ENCODE measurements at regions not wholly inside any gene's neighbourhood (a gene's known extent, or its start where the extent isn't known, plus 50 kb on each side); places are given as distances from the start of the nearest gene placed in this dataset.
"Not testable (repeated sequence)": the region's sequence is repeated elsewhere in the genome, so short reads cannot be mapped to it uniquely, and the experiment has no call there.

DNA sequence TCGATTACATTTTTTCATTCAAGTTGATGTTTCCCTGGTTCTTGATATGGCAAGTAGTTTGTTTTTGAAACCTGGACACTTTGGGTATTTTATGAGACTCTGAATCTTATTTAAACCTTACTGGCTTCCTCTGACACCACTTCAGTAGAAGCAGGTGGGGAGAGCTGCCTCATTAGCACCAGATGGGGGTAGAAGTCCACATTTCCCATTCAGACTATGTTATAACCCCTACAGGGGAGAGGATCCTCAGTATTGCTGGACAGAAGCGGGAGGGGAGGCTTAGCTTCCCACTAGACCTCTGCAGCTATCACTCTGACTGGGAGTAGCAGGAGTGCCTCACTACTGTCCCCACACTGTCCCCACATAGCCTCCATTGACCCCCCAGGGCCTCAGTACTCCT is 145.3 kb upstream of the SLC35G4 start:
- ATAC-seq (no peak), DNase-seq (no peak)
- Histone ChIP-seq H3K36me3 (no peaks in the 10 kb centered on the region), H3K9me3 (peaks cover 0 to 4% (median 0%) of the 10 kb centered on the region in 12 donors), H3K27me3 (peaks cover 0 to 5% (median 0%) of the 10 kb centered on the region in 9 donors), H3K4me3 (no peak overlapping the region), H3K4me1 (no peaks in the 10 kb centered on the region), H3K27ac (no peak overlapping the region)
- intact Hi-C loops (cut with DNase I) = no loop called here
- TF ChIP-seq POLR2A (IDR thresholded peaks at IDR 0.05) = no peak
- TF ChIP-seq, protein P1, sequence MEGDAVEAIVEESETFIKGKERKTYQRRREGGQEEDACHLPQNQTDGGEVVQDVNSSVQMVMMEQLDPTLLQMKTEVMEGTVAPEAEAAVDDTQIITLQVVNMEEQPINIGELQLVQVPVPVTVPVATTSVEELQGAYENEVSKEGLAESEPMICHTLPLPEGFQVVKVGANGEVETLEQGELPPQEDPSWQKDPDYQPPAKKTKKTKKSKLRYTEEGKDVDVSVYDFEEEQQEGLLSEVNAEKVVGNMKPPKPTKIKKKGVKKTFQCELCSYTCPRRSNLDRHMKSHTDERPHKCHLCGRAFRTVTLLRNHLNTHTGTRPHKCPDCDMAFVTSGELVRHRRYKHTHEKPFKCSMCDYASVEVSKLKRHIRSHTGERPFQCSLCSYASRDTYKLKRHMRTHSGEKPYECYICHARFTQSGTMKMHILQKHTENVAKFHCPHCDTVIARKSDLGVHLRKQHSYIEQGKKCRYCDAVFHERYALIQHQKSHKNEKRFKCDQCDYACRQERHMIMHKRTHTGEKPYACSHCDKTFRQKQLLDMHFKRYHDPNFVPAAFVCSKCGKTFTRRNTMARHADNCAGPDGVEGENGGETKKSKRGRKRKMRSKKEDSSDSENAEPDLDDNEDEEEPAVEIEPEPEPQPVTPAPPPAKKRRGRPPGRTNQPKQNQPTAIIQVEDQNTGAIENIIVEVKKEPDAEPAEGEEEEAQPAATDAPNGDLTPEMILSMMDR (IDR thresholded peaks at IDR 0.05) = no peak
- WGBS, 4 donors = 87 to 91% (median 89%) methylated on average over 2 of the region's 2 CpGs

GRCh38 chr18:11458447-11458846 is 150.9 kb upstream of the SLC35G4 start:
- no peak for ATAC-seq
- Histone ChIP-seq H3K9me3 (peaks cover 0 to 4% (median 0%) of the 10 kb centered on the region in 12 donors), H3K27ac (no peak overlapping the region), H3K36me3 (no peaks in the 10 kb centered on the region), H3K4me1 (no peaks in the 10 kb centered on the region), H3K27me3 (no peaks in the 10 kb centered on the region), H3K4me3 (no peak overlapping the region)
- no peak for DNase-seq
- TF ChIP-seq POLR2A (IDR thresholded peaks at IDR 0.05) = no peak
- TF ChIP-seq, protein P1 (IDR thresholded peaks at IDR 0.05) = no peak
- WGBS, 4 donors = 55 to 86% (median 66%) methylated on average over 3 of the region's 3 CpGs
- intact Hi-C loops (cut with DNase I) = loop anchor here in 1 of 10 donors (10.0 kb wide), 1 partner anchor 364 kb away; no protein-coding TSS in a partner anchor

DNA sequence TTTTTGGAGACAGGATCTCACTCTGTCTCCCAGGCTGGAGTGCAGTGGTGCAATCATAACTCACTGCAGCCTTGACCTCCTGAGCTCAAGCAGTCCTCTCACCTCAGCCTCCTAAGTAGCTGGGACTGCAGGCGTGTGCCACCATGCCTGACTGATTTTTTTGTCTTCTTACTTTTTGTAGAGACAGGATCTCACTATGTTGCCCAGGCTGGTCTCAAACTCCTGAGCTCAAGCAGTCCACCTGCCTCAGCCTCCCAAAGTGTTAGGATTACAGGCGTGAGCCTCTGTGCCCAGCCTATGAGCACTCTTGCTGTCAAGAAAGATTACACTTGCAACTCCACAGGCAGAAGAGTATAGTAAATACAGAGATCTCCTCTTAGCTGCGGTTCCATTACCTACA is 151.5 kb upstream of the SLC35G4 start:
- not testable (repeated sequence) for H3K9me3 ChIP-seq, DNase-seq, H3K36me3 ChIP-seq, H3K4me3 ChIP-seq, ATAC-seq, H3K27ac ChIP-seq, H3K27me3 ChIP-seq, H3K4me1 ChIP-seq
- intact Hi-C loops (cut with DNase I) = loop anchor here in 1 of 10 donors (10.0 kb wide), 1 partner anchor 363 kb away; no protein-coding TSS in a partner anchor
- 82 to 89% (median 86%) methylated on average over 3 of the region's 3 CpGs for WGBS, 4 donors

- Histone ChIP-seq H3K27ac (no peak overlapping the region), H3K9me3 (peaks cover 0 to 10% (median 0%) of the 10 kb centered on the region in 12 donors), H3K4me3 (no peak overlapping the region), H3K4me1 (no peaks in the 10 kb centered on the region), H3K27me3 (no peaks in the 10 kb centered on the region), H3K36me3 (no peaks in the 10 kb centered on the region)
- 82 to 85% (median 83%) methylated on average over 5 of the region's 5 CpGs for WGBS, 4 donors
- intact Hi-C loops (cut with DNase I) = loop anchor here in 1 of 10 donors (10.0 kb wide), 1 partner anchor 359 kb away; no protein-coding TSS in a partner anchor
- DNase-seq = no peak
- no peak for ATAC-seq
- no peak for TF ChIP-seq POLR2A (IDR thresholded peaks at IDR 0.05)
- TF ChIP-seq, protein P1 (IDR thresholded peaks at IDR 0.05) = no peak
Measured at GRCh38 chr18:11454040-11454439, 155.4 kb upstream of the SLC35G4 start.

GRCh38 chr18:11444169-11444568 is 165.2 kb upstream of the SLC35G4 start:
- DNase-seq; H3K4me1 ChIP-seq; H3K4me3 ChIP-seq; H3K27me3 ChIP-seq; ATAC-seq; H3K27ac ChIP-seq; H3K36me3 ChIP-seq; intact Hi-C loops (cut with DNase I): not testable (repeated sequence)
- H3K9me3 ChIP-seq = peaks cover 0 to 13% (median under 1%) of the 10 kb centered on the region in 12 donors
- WGBS, 4 donors = 80 to 89% (median 88%) methylated on average over 4 of the region's 4 CpGs
